Heart right ventricle (tissue), 16 donors: ENCODE measurements at regions not wholly inside any gene's neighbourhood (a gene's known extent, or its start where the extent isn't known, plus 50 kb on each side); places are given as distances from the start of the nearest gene placed in this dataset.
A peak's percentile ranks its signal among the peaks of the same experiment; 100 is the strongest.

Experiments used
- ATAC-seq, 8 donors: fragments of 200-7000 bp; cut with Tn5 transposase; one replicate each; pipeline ENCODE4 v1.9.1; 2020; ENCODE audit warnings: mild to moderate bottlenecking in 8 of 8, moderate library complexity in 8 of 8, moderate number of reproducible peaks in 1 of 8
- DNase-seq, 2 donors: peaks; one replicate each; pipeline ENCODE4 v3.0.0-alpha.2; 2020
- H3K27ac ChIP-seq, 10 donors: fragments of 200-600 bp; sonication (generic) in 2 of 10; one replicate each; pipeline versions ENCODE4 v1.5.0 to v1.8.0; 2020 to 2022; ENCODE audit warnings: mild to moderate bottlenecking in 3 of 10
- H3K27me3 ChIP-seq, 7 donors: fragments of 200-600 bp; one replicate each; pipeline ENCODE4 v1.8.0; 2021 to 2022; ENCODE audit warnings: mild to moderate bottlenecking in 2 of 7
- H3K36me3 ChIP-seq, 9 donors: fragments of 200-600 bp; sonication (generic) in 1 of 9; one replicate each; pipeline versions ENCODE4 v1.5.0 to v1.8.0; 2020 to 2022; ENCODE audit warnings: mild to moderate bottlenecking in 2 of 9
- H3K4me1 ChIP-seq, 9 donors: fragments of 200-600 bp; sonication (generic) in 1 of 9; one replicate each; pipeline versions ENCODE4 v1.5.0 to v1.8.0; 2020 to 2022; ENCODE audit warnings: mild to moderate bottlenecking in 4 of 9
- H3K4me3 ChIP-seq, 10 donors: fragments of 200-600 bp; sonication (generic) in 2 of 10; one replicate each; pipeline versions ENCODE4 v1.5.0 to v1.8.0; 2020 to 2022; ENCODE audit warnings: mild to moderate bottlenecking in 7 of 10, moderate library complexity in 2 of 10
- H3K9me3 ChIP-seq, 11 donors: fragments of 200-600 bp in 10 of 11; sonication (generic) in 2 of 11; one replicate each; pipeline versions ENCODE4 v1.5.0 to v1.8.0; 2013 to 2022; ENCODE audit warnings: mild to moderate bottlenecking in 2 of 11, control low read depth in 1 of 11, moderate library complexity in 1 of 11
- WGBS, 2 donors: extraction: QIAGEN DNeasy Blood & Tissue Kit; methylation state at CpG; one replicate each; pipeline ENCODE4 v1.1.7; 2013; ENCODE audit warnings: inconsistent platforms in 1 of 2; 5-methylcytosine and 5-hydroxymethylcytosine counted together
- intact Hi-C, 10 donors: fragments of 100-400 bp; cut with DNase I; formaldehyde crosslinking; loops; one replicate each; pipeline versions ENCODE4 v1.11.1 to v1.14.2; 2022
- TF ChIP-seq, protein P1 (sequence below), 9 donors: fragments of 200-600 bp; sonication (generic) in 2 of 9; IDR thresholded peaks; one replicate each; pipeline versions ENCODE4 v1.5.0 to v1.8.0; 2021 to 2022; ENCODE audit warnings: antibody characterized with exemption in 9 of 9, mild to moderate bottlenecking in 5 of 9, moderate library complexity in 1 of 9
- donor health status: Arrhythmogenic right ventricular cardiomyopathy.
- donor health status: ischemic (EF 13 %, LVEDD 7.1; RV severe dilation, severe dysfunction).
- donor health status: healthy with polysubstance abuse.
- donor health status: DM: no; HTN: yes; CAD: no.
- donor health status: DM: no; HTN: no; CAD: no.
- donor health status: ischemic (EF 25% LVEDD 6.9; RV normal size, moderate dysfunction).
- donor health status: ischemic (EF 25% LVEDD 5.7; RV mildly dilated, moderate dysfunction).
- donor health status: healthy.
- donor health status: DM: yes; HTN: yes; CAD: no.
- donor health status: Ischemic cardiomyopathy.
- donor health status: ischemic (EF 35%, LVEDD 5.7; RV mildly dilated, moderate dysfunction).
- donor health status: nonischemic (EF 11% LVEDD 7.7; RV severe dilation, severe dysfunction).
- donor health status: DM: yes; HTN: yes; CAD: no.
- donor health status: PGD.
- donor health status: ischemic (EF 29% LVEDD 5.4; RV normal size, mild dysfunction).
- donor health status: nonischemic (EF 23%, LVEDD 6.1; RV moderate dilation, normal function).

- TF ChIP-seq, protein P1, sequence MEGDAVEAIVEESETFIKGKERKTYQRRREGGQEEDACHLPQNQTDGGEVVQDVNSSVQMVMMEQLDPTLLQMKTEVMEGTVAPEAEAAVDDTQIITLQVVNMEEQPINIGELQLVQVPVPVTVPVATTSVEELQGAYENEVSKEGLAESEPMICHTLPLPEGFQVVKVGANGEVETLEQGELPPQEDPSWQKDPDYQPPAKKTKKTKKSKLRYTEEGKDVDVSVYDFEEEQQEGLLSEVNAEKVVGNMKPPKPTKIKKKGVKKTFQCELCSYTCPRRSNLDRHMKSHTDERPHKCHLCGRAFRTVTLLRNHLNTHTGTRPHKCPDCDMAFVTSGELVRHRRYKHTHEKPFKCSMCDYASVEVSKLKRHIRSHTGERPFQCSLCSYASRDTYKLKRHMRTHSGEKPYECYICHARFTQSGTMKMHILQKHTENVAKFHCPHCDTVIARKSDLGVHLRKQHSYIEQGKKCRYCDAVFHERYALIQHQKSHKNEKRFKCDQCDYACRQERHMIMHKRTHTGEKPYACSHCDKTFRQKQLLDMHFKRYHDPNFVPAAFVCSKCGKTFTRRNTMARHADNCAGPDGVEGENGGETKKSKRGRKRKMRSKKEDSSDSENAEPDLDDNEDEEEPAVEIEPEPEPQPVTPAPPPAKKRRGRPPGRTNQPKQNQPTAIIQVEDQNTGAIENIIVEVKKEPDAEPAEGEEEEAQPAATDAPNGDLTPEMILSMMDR (IDR thresholded peaks at IDR 0.05) = no peak
- 86 to 87% methylated on average over 9 of the region's 9 CpGs for WGBS, 2 donors
- Histone ChIP-seq H3K27ac (no peak overlapping the region), H3K9me3 (no peaks in the 10 kb centered on the region), H3K4me1 (no peaks in the 10 kb centered on the region), H3K27me3 (peaks cover 0 to 9% (median 0%) of the 10 kb centered on the region in 7 donors), H3K4me3 (no peak overlapping the region), H3K36me3 (no peaks in the 10 kb centered on the region)
- no peak for ATAC-seq
- no peak for DNase-seq
- intact Hi-C loops = no loop called here
Observed at GRCh38 chr6:44678252-44678935, 290.9 kb downstream of the CDC5L start.

GRCh38 chr6:44679438-44680201 lies 292.1 kb downstream of the CDC5L start:
- Histone ChIP-seq H3K9me3 (no peaks in the 10 kb centered on the region), H3K27me3 (peaks cover 0 to 6% (median 0%) of the 10 kb centered on the region in 7 donors), H3K27ac (no peak overlapping the region), H3K4me1 (no peaks in the 10 kb centered on the region), H3K36me3 (no peaks in the 10 kb centered on the region), H3K4me3 (no peak overlapping the region)
- intact Hi-C loops = no loop called here
- DNase-seq = no peak
- 76 to 78% methylated on average over 6 of the region's 6 CpGs for WGBS, 2 donors
- TF ChIP-seq, protein P1 (IDR thresholded peaks at IDR 0.05) = no peak
- no peak for ATAC-seq

DNA sequence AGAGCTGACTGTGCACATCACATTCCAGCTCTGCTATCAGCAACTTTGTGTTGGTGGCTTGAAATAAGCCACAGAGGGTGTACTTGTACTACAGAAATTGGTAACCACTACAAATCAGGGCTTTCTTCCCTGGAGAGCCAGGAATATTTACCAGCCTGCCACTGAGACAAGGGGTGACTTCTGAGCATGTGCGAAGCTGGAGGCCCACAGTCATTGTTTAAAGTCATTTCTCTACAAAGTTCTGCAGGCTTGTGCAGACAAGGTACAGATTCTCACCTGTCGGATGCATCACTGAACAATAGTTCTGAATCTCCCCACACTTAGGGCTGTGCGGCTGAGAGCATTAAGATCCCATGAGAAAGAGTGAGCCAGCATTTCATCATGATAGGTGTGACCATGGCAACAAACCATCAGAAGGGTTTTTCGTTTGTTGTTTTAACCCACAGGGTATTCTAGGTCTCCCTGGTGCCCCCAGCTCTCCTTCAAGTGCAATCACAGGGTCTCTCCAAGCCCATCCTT lies 292.8 kb downstream of the CDC5L start:
- Histone ChIP-seq H3K4me3 (no peak overlapping the region), H3K4me1 (no peaks in the 10 kb centered on the region), H3K27ac (no peak overlapping the region), H3K27me3 (peaks cover 0 to 6% (median 0%) of the 10 kb centered on the region in 7 donors), H3K9me3 (no peaks in the 10 kb centered on the region), H3K36me3 (no peaks in the 10 kb centered on the region)
- ATAC-seq (no peak), DNase-seq (no peak)
- WGBS, 2 donors = 88 to 93% methylated on average over 4 of the region's 4 CpGs
- TF ChIP-seq, protein P1 (IDR thresholded peaks at IDR 0.05) = no peak
- intact Hi-C loops = no loop called here

- WGBS, 2 donors = 51 to 74% methylated on average over 10 of the region's 10 CpGs
- H3K27me3 ChIP-seq = no peaks in the 10 kb centered on the region
- ATAC-seq = peak in 1 of 8 donors; percentile 65
- no peak overlapping the region for H3K27ac ChIP-seq
- H3K36me3 ChIP-seq = no peaks in the 10 kb centered on the region
- no peaks in the 10 kb centered on the region for H3K4me1 ChIP-seq
- intact Hi-C loops = no loop called here
- H3K4me3 ChIP-seq = no peak overlapping the region
- no peak for DNase-seq
- peaks cover 0 to 6% (median 0%) of the 10 kb centered on the region in 11 donors for H3K9me3 ChIP-seq
- TF ChIP-seq, protein P1 (IDR thresholded peaks at IDR 0.05) = no peak
Observed at GRCh38 chr6:44681761-44682160, 294.3 kb downstream of the CDC5L start.
